ENCODE measurements at regions not wholly inside any gene's neighbourhood (a gene's known extent, or its start where the extent isn't known, plus 50 kb on each side); places are given as distances from the start of the nearest gene placed in this dataset.

- no peak for DNase-seq (ENCODE audit: low spot score)
These were observed 198.0 kb upstream of the MAMLD1 start for GRCh38 chrX:150164971-150165600.

GRCh38 chrX:150165776-150166610 is 197.1 kb upstream of the MAMLD1 start:
- no peak for DNase-seq (ENCODE audit: low spot score)

GRCh38 chrX:150167482-150168324 is 195.4 kb upstream of the MAMLD1 start:
- no peak for DNase-seq (ENCODE audit: low spot score)

GRCh38 chrX:150182161-150182560 is 181.0 kb upstream of the MAMLD1 start:
- no peak for DNase-seq (ENCODE audit: low spot score)

- DNase-seq (ENCODE audit: low spot score), result no peak
These were observed 178.6 kb upstream of the MAMLD1 start for GRCh38 chrX:150184491-150184890.

- no peak for DNase-seq (ENCODE audit: low spot score)
These were observed 177.4 kb upstream of the MAMLD1 start for GRCh38 chrX:150185766-150186165.

GRCh38 chrX:150192816-150193215 is 170.3 kb upstream of the MAMLD1 start:
- DNase-seq (ENCODE audit: low spot score), result no peak

GRCh38 chrX:150196285-150196684 is 166.8 kb upstream of the MAMLD1 start:
- DNase-seq (ENCODE audit: low spot score), result no peak

GRCh38 chrX:150197388-150197787 is 165.7 kb upstream of the MAMLD1 start:
- DNase-seq (ENCODE audit: low spot score), result no peak

GRCh38 chrX:150198776-150199175 is 164.3 kb upstream of the MAMLD1 start:
- no peak for DNase-seq (ENCODE audit: low spot score)

GRCh38 chrX:150199181-150199580 is 163.9 kb upstream of the MAMLD1 start:
- DNase-seq (ENCODE audit: low spot score), result no peak

GRCh38 chrX:150199803-150200202 is 163.3 kb upstream of the MAMLD1 start:
- no peak for DNase-seq (ENCODE audit: low spot score)

- no peak for DNase-seq (ENCODE audit: low spot score)
These were observed 162.8 kb upstream of the MAMLD1 start for GRCh38 chrX:150200361-150200760.

- peak; percentile 10 for DNase-seq (ENCODE audit: low spot score)
These were observed 162.3 kb upstream of the MAMLD1 start for GRCh38 chrX:150200820-150201287.

- DNase-seq (ENCODE audit: low spot score), result no peak
These were observed 161.7 kb upstream of the MAMLD1 start for GRCh38 chrX:150201391-150201790.

GRCh38 chrX:150201841-150202240 is 161.3 kb upstream of the MAMLD1 start:
- DNase-seq (ENCODE audit: low spot score), result no peak

GRCh38 chrX:150202641-150203247 is 160.4 kb upstream of the MAMLD1 start:
- DNase-seq (ENCODE audit: low spot score), result no peak

- no peak for DNase-seq (ENCODE audit: low spot score)
These were observed 159.9 kb upstream of the MAMLD1 start for GRCh38 chrX:150203248-150203645.

GRCh38 chrX:150205011-150205410 is 158.1 kb upstream of the MAMLD1 start:
- no peak for DNase-seq (ENCODE audit: low spot score)

- DNase-seq (ENCODE audit: low spot score), result no peak
These were observed 155.4 kb upstream of the MAMLD1 start for GRCh38 chrX:150207733-150208132.

- DNase-seq (ENCODE audit: low spot score), result no peak
These were observed 151.1 kb upstream of the MAMLD1 start for GRCh38 chrX:150211988-150212387.

Data from CD4-positive, alpha-beta T cell treated with Interleukin-15 for 4 hours (primary cell).